ENCODE measurements at regions not wholly inside any gene's neighbourhood (a gene's known extent, or its start where the extent isn't known, plus 50 kb on each side); places are given as distances from the start of the nearest gene placed in this dataset.

DNA sequence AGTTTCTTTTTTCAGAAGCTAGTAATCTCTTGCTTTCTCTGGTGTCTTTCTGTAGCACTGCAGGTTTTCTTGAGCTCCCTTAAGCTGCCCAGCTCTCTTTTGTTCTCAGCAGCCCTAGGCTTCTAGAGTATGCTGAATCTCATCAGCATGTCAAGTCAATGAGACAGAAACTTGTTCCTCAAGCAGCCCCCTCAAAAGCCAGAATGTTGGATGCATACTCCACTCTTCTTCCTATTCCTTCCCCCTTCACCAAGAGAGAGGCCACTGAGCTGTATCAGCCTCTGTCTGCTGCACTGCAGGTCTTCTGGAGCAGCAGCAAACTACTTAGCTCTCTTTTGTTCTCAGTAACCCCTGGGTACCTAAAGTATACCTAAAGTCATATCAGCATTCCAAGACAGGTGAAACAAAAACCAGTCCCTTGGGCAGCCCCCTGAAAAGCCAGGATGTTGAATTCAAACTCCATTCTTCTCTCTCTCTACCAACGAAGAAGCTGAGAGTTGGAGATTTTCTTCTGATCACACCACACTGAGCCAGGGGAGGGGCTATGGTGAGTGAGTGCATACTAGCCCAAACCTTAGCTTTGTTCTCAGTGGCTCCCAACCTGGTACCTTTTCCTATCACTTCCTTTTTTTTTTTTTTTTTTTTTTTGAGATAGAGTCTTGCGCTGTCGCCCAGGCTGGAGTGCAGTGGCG, 73.3 kb upstream of the WAC start:
- H3K4me3 Mint-ChIP-seq (ENCODE audit: unreplicated experiment), result no peak overlapping the region
- no peaks in the 10 kb centered on the region for H4K20me1 ChIP-seq (ENCODE audit: insufficient read depth, low read length)
- H3K27ac Mint-ChIP-seq (ENCODE audit: unreplicated experiment), result no peak overlapping the region
- no peaks in the 10 kb centered on the region for H3K27me3 ChIP-seq (ENCODE audit: insufficient read depth, low read length)
- H3K4me3 ChIP-seq (ENCODE audit: insufficient read depth, low read depth, low read length), result no peak overlapping the region
- no peaks in the 10 kb centered on the region for H3K9me3 ChIP-seq (ENCODE audit: insufficient read depth, low read depth, low read length)
- no peak overlapping the region for H3K4me2 ChIP-seq (ENCODE audit: low read length)
- TF ChIP-seq, protein P1, sequence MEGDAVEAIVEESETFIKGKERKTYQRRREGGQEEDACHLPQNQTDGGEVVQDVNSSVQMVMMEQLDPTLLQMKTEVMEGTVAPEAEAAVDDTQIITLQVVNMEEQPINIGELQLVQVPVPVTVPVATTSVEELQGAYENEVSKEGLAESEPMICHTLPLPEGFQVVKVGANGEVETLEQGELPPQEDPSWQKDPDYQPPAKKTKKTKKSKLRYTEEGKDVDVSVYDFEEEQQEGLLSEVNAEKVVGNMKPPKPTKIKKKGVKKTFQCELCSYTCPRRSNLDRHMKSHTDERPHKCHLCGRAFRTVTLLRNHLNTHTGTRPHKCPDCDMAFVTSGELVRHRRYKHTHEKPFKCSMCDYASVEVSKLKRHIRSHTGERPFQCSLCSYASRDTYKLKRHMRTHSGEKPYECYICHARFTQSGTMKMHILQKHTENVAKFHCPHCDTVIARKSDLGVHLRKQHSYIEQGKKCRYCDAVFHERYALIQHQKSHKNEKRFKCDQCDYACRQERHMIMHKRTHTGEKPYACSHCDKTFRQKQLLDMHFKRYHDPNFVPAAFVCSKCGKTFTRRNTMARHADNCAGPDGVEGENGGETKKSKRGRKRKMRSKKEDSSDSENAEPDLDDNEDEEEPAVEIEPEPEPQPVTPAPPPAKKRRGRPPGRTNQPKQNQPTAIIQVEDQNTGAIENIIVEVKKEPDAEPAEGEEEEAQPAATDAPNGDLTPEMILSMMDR (IDR thresholded peaks at IDR 0.05; ENCODE audit: insufficient read depth, low read depth, low read length), result no peak
- no peak for TF ChIP-seq EZH2 (IDR thresholded peaks at IDR 0.05; ENCODE audit: insufficient read depth, low read length)
- H3K79me2 ChIP-seq (ENCODE audit: insufficient read depth, low read length), result no peaks in the 10 kb centered on the region
- no peaks in the 10 kb centered on the region for H3K27me3 Mint-ChIP-seq (ENCODE audit: low read depth, unreplicated experiment)
- H3K4me1 Mint-ChIP-seq (ENCODE audit: low read depth, unreplicated experiment), result peaks cover 5% of the 10 kb centered on the region
- FAIRE-seq (no peak), DNase-seq (ENCODE audit: low read depth) (no peak)
- no peaks in the 10 kb centered on the region for H3K4me1 ChIP-seq (ENCODE audit: insufficient read depth, low read length)
- H2AFZ ChIP-seq (ENCODE audit: low read depth, low read length), result no peak overlapping the region
- no peak overlapping the region for H3K9ac ChIP-seq (ENCODE audit: low read length)
- no peaks in the 10 kb centered on the region for H3K9me3 Mint-ChIP-seq (ENCODE audit: unreplicated experiment)
- H3K27ac ChIP-seq (ENCODE audit: low read depth, low read length), result no peak overlapping the region
- no peaks in the 10 kb centered on the region for H3K36me3 ChIP-seq (ENCODE audit: insufficient read depth, low read length)
- no peaks in the 10 kb centered on the region for H3K36me3 Mint-ChIP-seq (ENCODE audit: low read depth, unreplicated experiment)

- Histone ChIP-seq H3K27me3 (ENCODE audit: insufficient read depth, low read length) (no peaks in the 10 kb centered on the region), H3K27ac (ENCODE audit: low read depth, low read length) (no peak overlapping the region), H3K9ac (ENCODE audit: low read length) (no peak overlapping the region), H3K9me3 (ENCODE audit: insufficient read depth, low read depth, low read length) (no peaks in the 10 kb centered on the region), H3K4me2 (ENCODE audit: low read length) (no peak overlapping the region), H3K4me1 (ENCODE audit: insufficient read depth, low read length) (no peaks in the 10 kb centered on the region), H3K4me3 (ENCODE audit: insufficient read depth, low read depth, low read length) (no peak overlapping the region), H3K79me2 (ENCODE audit: insufficient read depth, low read length) (no peaks in the 10 kb centered on the region), H3K36me3 (ENCODE audit: insufficient read depth, low read length) (no peaks in the 10 kb centered on the region), H4K20me1 (ENCODE audit: insufficient read depth, low read length) (no peaks in the 10 kb centered on the region), H2AFZ (ENCODE audit: low read depth, low read length) (no peak overlapping the region)
- Mint-ChIP-seq H3K27ac (ENCODE audit: unreplicated experiment) (no peak overlapping the region), H3K9me3 (ENCODE audit: unreplicated experiment) (no peaks in the 10 kb centered on the region), H3K4me1 (ENCODE audit: low read depth, unreplicated experiment) (peaks cover 5% of the 10 kb centered on the region), H3K4me3 (ENCODE audit: unreplicated experiment) (no peak overlapping the region), H3K36me3 (ENCODE audit: low read depth, unreplicated experiment) (no peaks in the 10 kb centered on the region), H3K27me3 (ENCODE audit: low read depth, unreplicated experiment) (no peaks in the 10 kb centered on the region)
- no peak for FAIRE-seq
- no peak for TF ChIP-seq EZH2 (IDR thresholded peaks at IDR 0.05; ENCODE audit: insufficient read depth, low read length)
- TF ChIP-seq, protein P1 (IDR thresholded peaks at IDR 0.05; ENCODE audit: insufficient read depth, low read depth, low read length), result no peak
- no peak for DNase-seq (ENCODE audit: low read depth)
Measured at GRCh38 chr10:28463141-28463540, 69.8 kb upstream of the WAC start.

DNA sequence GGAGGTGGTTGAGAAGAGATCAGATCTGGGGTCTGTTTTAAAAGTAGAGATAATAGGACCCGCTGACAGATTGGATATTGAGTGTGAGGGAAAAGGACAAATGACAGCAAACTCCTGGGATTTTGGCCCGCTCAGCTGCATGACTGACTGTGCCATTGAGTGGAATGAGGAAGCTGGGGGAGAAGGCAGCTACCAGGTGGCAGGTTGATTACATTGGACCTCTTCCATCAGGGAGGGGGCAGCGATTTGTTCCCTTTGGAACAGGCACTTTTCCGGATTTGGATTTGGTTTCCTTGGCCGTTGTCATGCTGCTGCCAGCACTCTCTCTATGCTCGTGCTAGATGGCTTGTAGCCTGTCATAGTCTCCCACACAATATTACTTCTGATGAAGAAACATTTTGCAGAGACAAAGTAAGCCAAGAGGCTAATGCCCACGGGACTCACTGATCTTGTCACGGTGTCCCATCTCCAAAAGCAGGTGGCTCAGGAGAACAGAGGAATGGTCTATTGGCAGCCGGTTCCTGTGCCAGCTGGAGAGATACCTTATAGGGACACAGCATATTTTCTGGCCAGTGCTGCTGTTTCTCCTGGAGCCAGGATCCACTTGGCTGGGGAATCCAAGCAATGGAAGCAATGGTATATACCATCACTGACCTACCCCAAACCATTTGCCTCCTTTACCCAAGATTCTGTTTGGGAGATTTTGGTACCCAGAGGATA, 69.1 kb upstream of the WAC start:
- H3K9me3 Mint-ChIP-seq (ENCODE audit: unreplicated experiment), result no peaks in the 10 kb centered on the region
- H3K4me1 Mint-ChIP-seq (ENCODE audit: low read depth, unreplicated experiment), result peaks cover 5% of the 10 kb centered on the region
- FAIRE-seq (no peak), DNase-seq (ENCODE audit: low read depth) (no peak)
- H2AFZ ChIP-seq (ENCODE audit: low read depth, low read length), result no peak overlapping the region
- no peaks in the 10 kb centered on the region for H4K20me1 ChIP-seq (ENCODE audit: insufficient read depth, low read length)
- no peaks in the 10 kb centered on the region for H3K27me3 ChIP-seq (ENCODE audit: insufficient read depth, low read length)
- no peaks in the 10 kb centered on the region for H3K27me3 Mint-ChIP-seq (ENCODE audit: low read depth, unreplicated experiment)
- H3K27ac ChIP-seq (ENCODE audit: low read depth, low read length), result no peak overlapping the region
- TF ChIP-seq EZH2 (IDR thresholded peaks at IDR 0.05; ENCODE audit: insufficient read depth, low read length), result no peak
- TF ChIP-seq, protein P1 (IDR thresholded peaks at IDR 0.05; ENCODE audit: insufficient read depth, low read depth, low read length), result no peak
- no peaks in the 10 kb centered on the region for H3K36me3 Mint-ChIP-seq (ENCODE audit: low read depth, unreplicated experiment)
- H3K27ac Mint-ChIP-seq (ENCODE audit: unreplicated experiment), result no peak overlapping the region
- no peak overlapping the region for H3K4me3 Mint-ChIP-seq (ENCODE audit: unreplicated experiment)
- no peaks in the 10 kb centered on the region for H3K36me3 ChIP-seq (ENCODE audit: insufficient read depth, low read length)
- no peak overlapping the region for H3K4me2 ChIP-seq (ENCODE audit: low read length)
- no peaks in the 10 kb centered on the region for H3K4me1 ChIP-seq (ENCODE audit: insufficient read depth, low read length)
- no peak overlapping the region for H3K9ac ChIP-seq (ENCODE audit: low read length)
- H3K9me3 ChIP-seq (ENCODE audit: insufficient read depth, low read depth, low read length), result no peaks in the 10 kb centered on the region
- H3K79me2 ChIP-seq (ENCODE audit: insufficient read depth, low read length), result no peaks in the 10 kb centered on the region
- no peak overlapping the region for H3K4me3 ChIP-seq (ENCODE audit: insufficient read depth, low read depth, low read length)
